NCI-H187 (cell line): ENCODE measurements at regions not wholly inside any gene's neighbourhood (a gene's known extent, or its start where the extent isn't known, plus 50 kb on each side); places are given as distances from the start of the nearest gene placed in this dataset.
"Not testable (repeated sequence)": the region's sequence is repeated elsewhere in the genome, so short reads cannot be mapped to it uniquely, and the experiment has no call there.

ENCODE experiments used
- DNase-seq, 2 experiments: peaks; one replicate each; lab custom pipeline; 2025; lab: John Stamatoyannopoulos, UW

GRCh38 chr9:108765265-108765664, 90.5 kb downstream of the ACTL7B start:
- DNase-seq, result no peak

DNA sequence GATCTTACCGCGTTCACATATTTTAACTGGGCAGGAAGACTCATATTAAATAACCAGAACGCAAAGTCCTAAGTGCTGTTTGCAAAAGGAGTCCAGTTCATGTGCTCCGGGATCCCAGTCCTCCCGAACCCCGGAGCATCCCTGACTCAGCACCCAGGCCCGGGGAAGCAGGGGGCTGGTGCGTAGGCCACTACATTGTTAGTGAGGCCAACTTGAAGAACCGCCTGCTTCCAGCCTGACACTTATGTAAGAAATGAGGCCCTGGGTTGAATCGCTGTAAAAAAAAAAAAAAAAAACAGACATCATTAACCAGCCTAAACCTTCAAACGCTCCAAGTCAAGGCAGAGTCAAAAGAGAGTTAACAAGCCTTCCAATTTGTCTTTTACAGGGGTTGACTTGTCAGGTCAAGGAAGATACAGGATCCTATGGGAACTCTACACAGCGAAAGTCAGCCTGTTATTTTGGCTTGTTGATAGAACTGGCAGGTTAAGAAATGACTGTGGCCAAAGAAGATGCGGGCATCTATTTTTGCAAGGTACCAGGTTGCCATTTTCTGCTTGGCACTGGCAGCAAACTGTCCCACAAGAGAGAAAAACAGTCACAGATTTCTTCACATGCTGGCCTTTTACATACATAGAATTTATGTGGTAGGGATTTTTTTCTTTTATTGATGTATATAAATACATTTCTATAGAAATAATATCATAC, 93.3 kb downstream of the ACTL7B start:
- no peak for DNase-seq

DNA sequence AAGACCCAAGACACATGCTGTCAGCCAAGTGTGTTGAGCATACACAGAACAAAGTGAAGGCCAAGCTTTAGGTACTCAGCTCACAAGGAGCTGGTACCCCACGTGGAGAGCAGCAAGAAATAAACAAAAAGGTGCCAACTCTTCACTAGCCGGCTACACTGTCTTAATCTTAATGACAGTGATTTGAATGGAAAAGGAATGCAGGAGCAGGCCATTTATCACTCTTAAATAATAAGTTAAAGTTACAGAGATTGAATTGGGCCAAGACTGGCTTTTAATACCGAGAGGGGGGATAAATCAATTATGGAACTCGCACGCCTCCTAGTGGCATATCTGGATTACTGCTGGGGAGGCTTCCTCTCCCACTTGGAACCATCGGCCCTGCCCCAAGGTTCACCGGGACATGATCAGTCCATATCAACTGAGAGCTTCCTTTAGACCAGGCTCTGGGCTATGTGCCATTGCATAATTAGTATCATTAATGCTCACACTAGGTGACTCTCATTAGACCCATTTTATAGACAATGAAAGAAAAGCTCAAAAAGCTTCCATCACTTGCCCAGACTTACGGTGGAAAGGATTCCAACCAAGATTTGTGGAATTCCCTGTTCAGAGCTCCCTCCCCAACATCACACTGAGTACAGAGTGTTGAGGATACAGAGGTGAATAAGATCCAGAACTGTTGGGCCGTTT, 94.0 kb downstream of the ACTL7B start:
- no peak for DNase-seq

- DNase-seq, result no peak
These were observed 94.9 kb downstream of the ACTL7B start for GRCh38 chr9:108760841-108761240.

GRCh38 chr9:108759835-108760234, 96.0 kb downstream of the ACTL7B start:
- DNase-seq, result no peak

DNA sequence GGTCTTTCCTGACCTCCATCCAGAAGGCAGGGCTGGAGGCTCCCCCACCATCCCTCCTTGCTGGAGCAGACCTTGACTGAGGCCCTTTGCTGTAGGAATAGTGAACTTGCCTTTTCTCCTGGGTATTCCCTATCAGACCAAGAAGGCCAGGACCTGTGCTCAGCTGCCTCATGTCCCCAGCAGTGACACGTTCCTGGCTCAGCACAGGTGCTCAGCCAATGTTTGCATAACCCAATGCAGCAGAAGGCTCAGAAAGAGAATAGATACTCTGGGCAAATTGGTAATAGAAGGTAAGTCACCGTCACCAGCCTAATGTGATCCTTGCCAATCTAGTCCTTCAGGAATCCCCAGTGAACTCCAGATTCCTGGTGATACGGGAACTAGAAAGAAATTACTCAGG, 96.4 kb downstream of the ACTL7B start:
- no peak for DNase-seq

GRCh38 chr9:108756746-108757490, 98.9 kb downstream of the ACTL7B start:
- DNase-seq, result no peak

GRCh38 chr9:108755979-108756378, 99.8 kb downstream of the ACTL7B start:
- DNase-seq, result no peak

- DNase-seq, result no peak
These were observed 104.4 kb downstream of the ACTL7B start for GRCh38 chr9:108751369-108751768.

DNA sequence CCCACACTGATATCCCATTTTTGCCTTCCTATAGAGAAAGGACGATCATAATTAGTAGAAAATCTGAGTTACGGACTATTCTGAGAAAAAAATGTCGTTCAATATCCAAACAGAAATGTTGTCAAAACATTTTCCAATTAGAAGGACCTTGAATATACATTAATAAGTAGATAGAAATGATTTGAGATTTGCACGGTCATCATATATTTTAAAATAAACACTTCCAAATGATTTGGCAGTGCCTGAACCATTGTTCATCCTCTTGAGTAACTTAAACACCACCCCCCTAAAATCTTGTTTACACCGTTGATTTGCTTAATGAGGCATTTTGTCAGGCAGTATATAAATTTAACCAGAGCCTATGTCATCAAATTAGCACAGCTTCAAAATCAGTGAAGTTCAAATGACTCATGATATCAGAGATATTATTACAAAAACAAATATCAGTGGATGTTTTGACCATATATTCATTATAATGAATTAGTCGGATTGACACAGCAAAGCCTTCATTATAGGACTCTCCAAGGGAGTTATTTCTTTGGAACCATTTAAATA, 105.0 kb downstream of the ACTL7B start:
- DNase-seq, result no peak

DNA sequence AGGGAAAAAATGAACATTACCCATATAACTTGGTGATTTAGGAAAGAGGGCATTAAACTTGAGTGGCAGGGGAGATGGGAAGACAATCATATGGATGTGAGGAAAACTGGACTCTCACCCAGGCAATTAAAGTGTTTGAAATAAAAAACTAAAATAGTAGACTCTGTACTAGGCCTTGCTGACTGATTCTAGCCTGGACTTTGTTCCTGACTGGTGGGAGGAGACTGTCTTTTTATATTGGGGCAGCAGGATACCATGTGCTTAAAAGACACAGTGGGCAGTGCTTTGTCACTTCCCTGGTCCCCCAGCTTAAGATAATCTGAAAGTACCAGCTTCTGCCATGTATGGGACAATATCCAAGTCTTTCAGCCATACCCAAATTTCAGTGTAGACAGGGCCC, 107.0 kb downstream of the ACTL7B start:
- no peak for DNase-seq

GRCh38 chr9:108746864-108747263, 108.9 kb downstream of the ACTL7B start:
- no peak for DNase-seq

DNA sequence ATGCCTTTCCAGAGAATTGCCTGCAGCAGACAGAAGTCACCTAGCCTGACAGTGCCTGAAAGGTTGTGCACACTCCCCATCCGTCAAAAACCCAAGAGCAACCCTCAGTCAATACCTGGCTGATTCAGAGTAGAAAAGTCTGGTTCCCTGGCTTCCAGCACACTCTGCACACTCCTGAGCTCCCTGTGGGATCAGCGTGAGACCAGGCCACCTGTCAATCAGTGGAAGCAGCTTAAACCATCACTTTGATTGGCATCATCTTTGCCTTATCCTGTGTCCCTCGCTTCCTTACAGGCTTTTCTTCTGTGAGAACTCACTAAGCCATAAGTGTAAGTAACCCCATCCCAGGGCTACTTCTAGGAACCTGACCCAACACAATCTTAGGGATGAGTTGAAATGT, 109.8 kb downstream of the ACTL7B start:
- DNase-seq, result no peak

DNA sequence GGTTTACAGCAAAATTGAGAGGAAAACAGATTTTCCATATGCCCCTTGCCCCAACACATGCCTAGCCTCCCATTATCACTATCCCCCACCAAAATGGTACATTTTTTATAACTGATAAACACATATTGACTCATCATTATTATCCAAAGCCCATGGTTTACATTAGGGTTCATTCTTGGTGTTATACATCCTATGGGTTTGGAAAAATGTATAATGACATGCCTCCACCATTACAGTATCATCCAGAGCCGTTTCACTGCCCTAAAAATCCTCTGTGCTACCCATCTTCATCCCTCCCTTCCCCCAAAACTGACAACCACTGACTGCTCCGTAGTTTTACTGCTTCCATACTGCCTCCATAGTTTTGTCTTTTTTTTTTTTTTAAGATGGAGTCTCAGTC, 111.1 kb downstream of the ACTL7B start:
- no peak for DNase-seq

DNA sequence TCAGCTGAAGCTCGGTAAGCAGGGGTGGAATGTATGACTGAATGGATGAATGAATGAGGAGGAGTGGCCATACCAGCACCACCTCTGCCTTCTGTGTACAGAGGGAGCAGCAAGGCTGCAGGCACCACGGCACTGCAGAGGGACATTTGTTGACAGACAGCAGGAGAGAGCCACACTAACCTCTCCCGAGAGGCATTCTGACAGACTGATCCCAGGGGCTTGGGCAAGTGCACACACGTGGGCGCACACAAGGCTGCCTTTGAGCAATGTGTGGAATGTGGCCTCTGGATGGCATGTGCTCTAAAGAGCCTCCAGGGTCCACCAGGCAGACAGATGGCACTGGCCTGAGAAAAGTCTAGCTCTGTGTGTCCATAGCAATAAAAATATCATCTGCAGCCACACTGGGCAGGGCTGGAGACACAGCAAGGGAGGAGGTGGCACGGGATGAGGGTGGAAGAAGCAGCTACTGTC, 111.8 kb downstream of the ACTL7B start:
- no peak for DNase-seq

- DNase-seq, result no peak
These were observed 112.4 kb downstream of the ACTL7B start for GRCh38 chr9:108743416-108743815.

- DNase-seq, result no peak
These were observed 113.6 kb downstream of the ACTL7B start for GRCh38 chr9:108742191-108742590.

GRCh38 chr9:108731292-108731691, 124.5 kb downstream of the ACTL7B start:
- not testable (repeated sequence) for DNase-seq

DNA sequence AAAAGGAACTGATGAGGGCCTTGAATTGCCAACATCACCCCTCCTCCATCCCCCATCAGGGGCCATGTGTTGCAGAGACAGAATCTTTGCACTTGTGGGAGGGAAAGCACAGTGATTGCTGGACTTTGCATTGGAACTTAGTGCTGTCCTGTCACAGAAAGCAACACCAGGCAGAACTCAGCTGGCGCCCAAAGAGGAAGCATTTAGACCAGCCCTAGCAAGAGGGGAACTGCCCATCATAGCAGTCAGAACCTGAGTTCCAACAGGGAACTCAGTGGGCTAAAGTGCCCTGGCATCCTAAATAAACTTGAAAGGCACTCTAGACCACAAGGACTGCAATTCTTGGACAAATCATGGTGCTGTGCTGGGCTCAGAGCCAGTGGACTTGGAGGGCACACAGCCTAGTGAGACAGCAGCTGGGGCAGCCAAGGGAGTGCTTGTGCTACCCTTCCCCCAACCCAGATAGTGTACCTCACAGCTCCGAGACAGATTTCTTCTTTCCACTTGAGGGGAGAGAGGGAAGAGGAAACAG, 128.1 kb downstream of the ACTL7B start:
- no peak for DNase-seq

GRCh38 chr9:108724652-108725051, 131.1 kb downstream of the ACTL7B start:
- DNase-seq, result no peak

GRCh38 chr9:108724122-108724521, 131.7 kb downstream of the ACTL7B start:
- DNase-seq, result no peak

DNA sequence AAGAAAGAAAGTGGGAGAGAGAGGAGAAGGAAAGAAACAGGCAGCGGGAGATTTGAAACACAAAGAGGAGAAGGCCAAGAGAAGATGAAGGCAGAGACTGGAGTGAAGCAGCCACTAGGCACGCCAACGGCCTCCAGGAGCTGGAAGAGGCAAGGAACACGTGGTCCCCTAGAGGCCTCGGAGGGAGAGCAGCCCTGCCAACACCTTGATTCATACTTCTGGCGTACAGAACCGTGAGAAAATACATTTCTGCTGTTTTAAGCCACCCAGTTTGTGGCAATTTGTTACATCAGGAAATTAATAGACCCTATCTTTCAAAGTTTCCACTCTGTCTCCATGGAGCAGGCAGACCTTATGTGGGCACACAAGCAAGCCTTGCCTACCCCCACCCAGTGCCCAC, 133.4 kb downstream of the ACTL7B start:
- no peak for DNase-seq
